ENCODE measurements at regions not wholly inside any gene's neighbourhood (a gene's known extent, or its start where the extent isn't known, plus 50 kb on each side); places are given as distances from the start of the nearest gene placed in this dataset.

GRCh38 chr1:234929369-234929768 is 199.3 kb downstream of the TOMM20 start:
- no peak for DNase-seq

GRCh38 chr1:234928642-234929041 is 200.0 kb downstream of the TOMM20 start:
- DNase-seq, result no peak

- DNase-seq, result no peak
Measured at GRCh38 chr1:234927971-234928640, 200.5 kb downstream of the TOMM20 start.

- DNase-seq, result no peak
Measured at GRCh38 chr1:234927312-234927970, 201.2 kb downstream of the TOMM20 start.

- no peak for DNase-seq
Measured at GRCh38 chr1:234926559-234927311, 201.9 kb downstream of the TOMM20 start.

- no peak for DNase-seq
Measured at GRCh38 chr1:234926264-234926558, 202.4 kb downstream of the TOMM20 start.

GRCh38 chr1:234925440-234926263 is 203.0 kb downstream of the TOMM20 start:
- no peak for DNase-seq

- DNase-seq, result no peak
Measured at GRCh38 chr1:234924450-234925355, 203.9 kb downstream of the TOMM20 start.

- DNase-seq, result no peak
Measured at GRCh38 chr1:234923626-234924025, 205.0 kb downstream of the TOMM20 start.

GRCh38 chr1:234922987-234923386 is 205.7 kb downstream of the TOMM20 start:
- no peak for DNase-seq

- no peak for DNase-seq
Measured at GRCh38 chr1:234921266-234922062, 207.2 kb downstream of the TOMM20 start.

GRCh38 chr1:234920843-234921140 is 207.8 kb downstream of the TOMM20 start:
- no peak for DNase-seq

- DNase-seq, result no peak
Measured at GRCh38 chr1:234920136-234920842, 208.3 kb downstream of the TOMM20 start.

GRCh38 chr1:234918961-234919761 is 209.5 kb downstream of the TOMM20 start:
- DNase-seq, result no peak

GRCh38 chr1:234918181-234918841 is 210.3 kb downstream of the TOMM20 start:
- no peak for DNase-seq

- no peak for DNase-seq
Measured at GRCh38 chr1:234917495-234918180, 211.0 kb downstream of the TOMM20 start.

- DNase-seq, result no peak
Measured at GRCh38 chr1:234916840-234917239, 211.8 kb downstream of the TOMM20 start.

GRCh38 chr1:234915924-234916675 is 212.5 kb downstream of the TOMM20 start:
- peak; percentile 57 for DNase-seq
